ENCODE measurements at regions not wholly inside any gene's neighbourhood (a gene's known extent, or its start where the extent isn't known, plus 50 kb on each side); places are given as distances from the start of the nearest gene placed in this dataset.

DNA sequence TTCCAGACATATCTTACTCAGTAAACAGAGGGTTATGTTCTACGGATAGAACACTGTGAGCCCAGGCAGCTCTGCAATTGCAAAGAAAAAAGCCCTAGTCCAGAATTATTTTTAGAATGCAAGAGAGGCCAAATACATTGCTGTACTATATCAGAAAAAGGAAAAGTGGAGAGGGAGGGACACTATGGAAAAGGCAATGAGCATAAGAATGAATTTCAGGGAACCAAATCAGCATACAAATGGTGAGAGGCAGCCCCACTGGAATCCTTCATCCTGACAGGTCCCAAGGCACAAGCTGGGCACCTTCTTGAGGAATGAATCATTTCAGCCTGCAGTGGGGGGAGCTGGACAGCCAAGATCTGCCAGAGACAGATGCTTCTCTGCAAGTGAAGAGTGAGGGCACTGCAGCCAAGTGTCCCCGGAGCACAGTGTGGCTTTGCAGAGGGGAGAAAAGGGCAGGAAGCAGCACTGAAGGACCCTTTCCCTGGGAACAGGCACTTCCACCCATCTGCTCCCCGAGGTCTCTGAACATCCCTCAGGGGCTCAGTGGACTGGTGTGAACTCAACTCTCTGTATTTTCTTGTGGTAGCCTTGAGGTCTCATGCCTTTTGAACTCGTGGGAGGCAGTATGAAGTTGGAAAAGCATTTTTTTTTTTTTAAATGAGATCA, 115.6 kb downstream of the XCL2 start:
- H3K27me3 ChIP-seq (ENCODE audit: control insufficient read depth in 1 of 2, insufficient read depth in 1 of 2, low read length in 2 of 2): peaks cover 0 to under 1% of the 10 kb centered on the region in 2 experiments
- H2AK5ac ChIP-seq (ENCODE audit: low read length, severe bottlenecking): no peak overlapping the region
- no peak overlapping the region for H3K4ac ChIP-seq (ENCODE audit: low read depth in 1 of 2, low read length in 2 of 2)
- WGBS: 31% methylated on average over 4 of the region's 4 CpGs
- no peak overlapping the region for H2BK120ac ChIP-seq (ENCODE audit: low read depth, low read length)
- peak; percentile 64 for DNase-seq
- H3K23ac ChIP-seq (ENCODE audit: low read length in 2 of 2): no peak overlapping the region
- H3K14ac ChIP-seq (ENCODE audit: low read length in 2 of 2): no peak overlapping the region
- no peak overlapping the region for H4K91ac ChIP-seq (ENCODE audit: low read length)
- no peak overlapping the region for H3K4me3 ChIP-seq (ENCODE audit: insufficient read depth in 1 of 2, low read depth in 1 of 2, low read length in 2 of 2)
- H4K8ac ChIP-seq (ENCODE audit: low read length): peak overlapping the region; percentile 8
- no peak overlapping the region for H3K4me2 ChIP-seq (ENCODE audit: low read length, poor library complexity, severe bottlenecking)
- H2BK12ac ChIP-seq (ENCODE audit: low read length in 2 of 2): no peak overlapping the region
- H3K18ac ChIP-seq (ENCODE audit: low read depth in 1 of 2, low read length in 2 of 2): no peak overlapping the region
- H3K9me3 ChIP-seq (ENCODE audit: control insufficient read depth, low read length): no peaks in the 10 kb centered on the region
- H3K27ac ChIP-seq (ENCODE audit: low read length, poor library complexity, severe bottlenecking): no peak overlapping the region
- no peaks in the 10 kb centered on the region for H3K36me3 ChIP-seq (ENCODE audit: control insufficient read depth in 1 of 2, insufficient read depth in 2 of 2, low read depth in 1 of 2, low read length in 2 of 2)
- no peak overlapping the region for H2BK15ac ChIP-seq (ENCODE audit: low read depth, poor library complexity, severe bottlenecking)
- H3K9ac ChIP-seq (ENCODE audit: low read length): no peak overlapping the region
- peaks cover 3% of the 10 kb centered on the region for H3K4me1 ChIP-seq (ENCODE audit: control insufficient read depth, insufficient read depth, low read depth, low read length)
- H3K79me1 ChIP-seq (replicated peaks; ENCODE audit: low read length, poor library complexity, severe bottlenecking): no peaks in the 10 kb centered on the region
- H2AFZ ChIP-seq (ENCODE audit: low read depth, low read length): no peak overlapping the region
- H2BK5ac ChIP-seq (ENCODE audit: low read depth, low read length, poor library complexity, severe bottlenecking): no peak overlapping the region

- DNase-seq: no peak
- H2BK15ac ChIP-seq (ENCODE audit: low read depth, poor library complexity, severe bottlenecking): no peak overlapping the region
- 93% methylated on average over 1 of the region's 1 CpG for WGBS
- H3K9me3 ChIP-seq (ENCODE audit: control insufficient read depth, low read length): no peaks in the 10 kb centered on the region
- no peaks in the 10 kb centered on the region for H3K79me1 ChIP-seq (replicated peaks; ENCODE audit: low read length, poor library complexity, severe bottlenecking)
- no peak overlapping the region for H2AFZ ChIP-seq (ENCODE audit: low read depth, low read length)
- H3K36me3 ChIP-seq (ENCODE audit: control insufficient read depth in 1 of 2, insufficient read depth in 2 of 2, low read depth in 1 of 2, low read length in 2 of 2): no peaks in the 10 kb centered on the region
- no peak overlapping the region for H4K8ac ChIP-seq (ENCODE audit: low read length)
- H4K91ac ChIP-seq (ENCODE audit: low read length): no peak overlapping the region
- H2BK12ac ChIP-seq (ENCODE audit: low read length in 2 of 2): no peak overlapping the region
- H3K9ac ChIP-seq (ENCODE audit: low read length): no peak overlapping the region
- H2AK5ac ChIP-seq (ENCODE audit: low read length, severe bottlenecking): no peak overlapping the region
- H3K4ac ChIP-seq (ENCODE audit: low read depth in 1 of 2, low read length in 2 of 2): no peak overlapping the region
- H3K27ac ChIP-seq (ENCODE audit: low read length, poor library complexity, severe bottlenecking): no peak overlapping the region
- no peak overlapping the region for H3K18ac ChIP-seq (ENCODE audit: low read depth in 1 of 2, low read length in 2 of 2)
- H3K27me3 ChIP-seq (ENCODE audit: control insufficient read depth in 1 of 2, insufficient read depth in 1 of 2, low read length in 2 of 2): peaks cover 3 to 4% of the 10 kb centered on the region in 2 experiments
- no peak overlapping the region for H3K14ac ChIP-seq (ENCODE audit: low read length in 2 of 2)
- no peak overlapping the region for H3K4me2 ChIP-seq (ENCODE audit: low read length, poor library complexity, severe bottlenecking)
- H2BK5ac ChIP-seq (ENCODE audit: low read depth, low read length, poor library complexity, severe bottlenecking): no peak overlapping the region
- H3K4me1 ChIP-seq (ENCODE audit: control insufficient read depth, insufficient read depth, low read depth, low read length): peaks cover 3% of the 10 kb centered on the region
- H2BK120ac ChIP-seq (ENCODE audit: low read depth, low read length): no peak overlapping the region
- H3K4me3 ChIP-seq (ENCODE audit: insufficient read depth in 1 of 2, low read depth in 1 of 2, low read length in 2 of 2): no peak overlapping the region
- H3K23ac ChIP-seq (ENCODE audit: low read length in 2 of 2): no peak overlapping the region
Observed at GRCh38 chr1:168427051-168427450, 116.7 kb downstream of the XCL2 start.

DNA sequence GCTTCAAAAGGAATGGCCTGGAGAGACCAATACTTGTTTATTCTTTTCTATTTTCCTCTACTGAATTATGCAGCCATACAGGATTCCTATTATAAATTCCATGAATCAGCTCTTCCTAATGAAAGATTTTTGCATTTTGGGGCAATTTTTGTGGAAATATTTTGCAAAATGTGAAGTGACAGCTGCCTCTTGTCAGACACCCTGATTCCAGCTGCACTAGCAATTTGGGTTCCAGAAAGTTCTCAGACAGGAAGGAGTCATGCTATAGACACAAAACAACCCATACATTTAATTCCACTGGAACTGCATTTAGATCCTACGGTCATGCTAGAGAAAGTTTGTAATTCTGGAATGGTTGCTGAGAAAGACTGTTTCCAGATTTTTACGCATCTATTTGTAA, 119.5 kb downstream of the XCL2 start:
- Histone ChIP-seq H2AK5ac (ENCODE audit: low read length, severe bottlenecking) (no peak overlapping the region), H4K8ac (ENCODE audit: low read length) (no peak overlapping the region), H3K36me3 (ENCODE audit: control insufficient read depth in 1 of 2, insufficient read depth in 2 of 2, low read depth in 1 of 2, low read length in 2 of 2) (no peaks in the 10 kb centered on the region), H3K4me1 (ENCODE audit: control insufficient read depth, insufficient read depth, low read depth, low read length) (peaks cover 3% of the 10 kb centered on the region), H3K27ac (ENCODE audit: low read length, poor library complexity, severe bottlenecking) (no peak overlapping the region), H3K4me2 (ENCODE audit: low read length, poor library complexity, severe bottlenecking) (no peak overlapping the region), H3K18ac (ENCODE audit: low read depth in 1 of 2, low read length in 2 of 2) (no peak overlapping the region), H3K4me3 (ENCODE audit: insufficient read depth in 1 of 2, low read depth in 1 of 2, low read length in 2 of 2) (no peak overlapping the region), H2BK120ac (ENCODE audit: low read depth, low read length) (no peak overlapping the region), H2BK5ac (ENCODE audit: low read depth, low read length, poor library complexity, severe bottlenecking) (no peak overlapping the region), H2AFZ (ENCODE audit: low read depth, low read length) (no peak overlapping the region), H2BK12ac (ENCODE audit: low read length in 2 of 2) (no peak overlapping the region), H3K9ac (ENCODE audit: low read length) (no peak overlapping the region), H3K4ac (ENCODE audit: low read depth in 1 of 2, low read length in 2 of 2) (peak overlapping the region in 1 of 2 experiments; percentile 27), H3K9me3 (ENCODE audit: control insufficient read depth, low read length) (no peaks in the 10 kb centered on the region), H2BK15ac (ENCODE audit: low read depth, poor library complexity, severe bottlenecking) (no peak overlapping the region), H3K23ac (ENCODE audit: low read length in 2 of 2) (no peak overlapping the region), H3K27me3 (ENCODE audit: control insufficient read depth in 1 of 2, insufficient read depth in 1 of 2, low read length in 2 of 2) (peaks cover 4% of the 10 kb centered on the region in 2 experiments), H4K91ac (ENCODE audit: low read length) (no peak overlapping the region), H3K79me1 (replicated peaks; ENCODE audit: low read length, poor library complexity, severe bottlenecking) (no peaks in the 10 kb centered on the region), H3K14ac (ENCODE audit: low read length in 2 of 2) (no peak overlapping the region)
- DNase-seq: no peak
- WGBS: 93% methylated on average over 2 of the region's 2 CpGs

- Histone ChIP-seq H3K9ac (ENCODE audit: low read length) (no peak overlapping the region), H3K27ac (ENCODE audit: low read length, poor library complexity, severe bottlenecking) (no peak overlapping the region), H2AFZ (ENCODE audit: low read depth, low read length) (no peak overlapping the region), H4K91ac (ENCODE audit: low read length) (no peak overlapping the region), H2BK120ac (ENCODE audit: low read depth, low read length) (no peak overlapping the region), H3K27me3 (ENCODE audit: control insufficient read depth in 1 of 2, insufficient read depth in 1 of 2, low read length in 2 of 2) (peaks cover 4% of the 10 kb centered on the region in 2 experiments), H3K4me2 (ENCODE audit: low read length, poor library complexity, severe bottlenecking) (no peak overlapping the region), H2BK15ac (ENCODE audit: low read depth, poor library complexity, severe bottlenecking) (no peak overlapping the region), H3K23ac (ENCODE audit: low read length in 2 of 2) (no peak overlapping the region), H3K14ac (ENCODE audit: low read length in 2 of 2) (no peak overlapping the region), H3K18ac (ENCODE audit: low read depth in 1 of 2, low read length in 2 of 2) (no peak overlapping the region), H3K4me3 (ENCODE audit: insufficient read depth in 1 of 2, low read depth in 1 of 2, low read length in 2 of 2) (no peak overlapping the region), H3K4ac (ENCODE audit: low read depth in 1 of 2, low read length in 2 of 2) (no peak overlapping the region), H3K4me1 (ENCODE audit: control insufficient read depth, insufficient read depth, low read depth, low read length) (no peaks in the 10 kb centered on the region), H3K9me3 (ENCODE audit: control insufficient read depth, low read length) (no peaks in the 10 kb centered on the region), H4K8ac (ENCODE audit: low read length) (no peak overlapping the region), H2AK5ac (ENCODE audit: low read length, severe bottlenecking) (no peak overlapping the region), H3K36me3 (ENCODE audit: control insufficient read depth in 1 of 2, insufficient read depth in 2 of 2, low read depth in 1 of 2, low read length in 2 of 2) (no peaks in the 10 kb centered on the region), H2BK12ac (ENCODE audit: low read length in 2 of 2) (no peak overlapping the region), H3K79me1 (replicated peaks; ENCODE audit: low read length, poor library complexity, severe bottlenecking) (no peaks in the 10 kb centered on the region), H2BK5ac (ENCODE audit: low read depth, low read length, poor library complexity, severe bottlenecking) (no peak overlapping the region)
- 100% methylated on average over 1 of the region's 1 CpG for WGBS
- no peak for DNase-seq
Observed at GRCh38 chr1:168422203-168422847, 121.5 kb downstream of the XCL2 start.

All from mesenchymal stem cell (in vitro differentiated cells and primary cell).